GM23338 (cell line): ENCODE measurements at regions not wholly inside any gene's neighbourhood (a gene's known extent, or its start where the extent isn't known, plus 50 kb on each side); places are given as distances from the start of the nearest gene placed in this dataset.

Experiments used
- ATAC-seq: fragments of 200-7000 bp; cut with Tn5 transposase; 3 replicates; pipeline ENCODE4 v1.9.1; 2020
- DNase-seq: peaks from one replicate; pipeline ENCODE4 v3.0.0-alpha.2; 2015; ENCODE audit warnings: low spot score
- H2AFZ ChIP-seq: fragments of 200-600 bp; sonication (generic); 2 replicates; pipeline ENCODE4 v1.8.0; 2016; ENCODE audit warnings: antibody characterized with exemption, mild to moderate bottlenecking, moderate library complexity
- H3F3A ChIP-seq: fragments of 200-600 bp; sonication (generic); replicated peaks from 2 replicates; pipeline ENCODE4 v1.8.0; 2017; ENCODE audit warnings: antibody characterized with exemption, mixed run types, low read depth
- H3K27ac ChIP-seq: fragments of 200-600 bp; sonication (generic); 2 replicates; pipeline ENCODE4 v1.6.1; 2016; ENCODE audit warnings: low read depth
- H3K27me3 ChIP-seq: fragments of 200-600 bp; sonication (generic); 2 replicates; pipeline ENCODE4 v1.8.0; 2016; ENCODE audit warnings: mild to moderate bottlenecking, mixed run types, moderate library complexity; ENCODE audit not compliant: insufficient read depth
- H3K36me3 ChIP-seq: fragments of 200-600 bp; sonication (generic); 2 replicates; pipeline ENCODE4 v1.8.0; 2016; ENCODE audit warnings: mild to moderate bottlenecking; ENCODE audit not compliant: insufficient read depth
- H3K4me1 ChIP-seq: fragments of 200-600 bp; sonication (generic); 2 replicates; pipeline ENCODE4 v1.8.0; 2016; ENCODE audit warnings: mild to moderate bottlenecking, moderate library complexity; ENCODE audit not compliant: insufficient read depth
- H3K4me2 ChIP-seq: fragments of 200-600 bp; sonication (generic); 2 replicates; pipeline ENCODE4 v1.7.1; 2017; ENCODE audit warnings: mixed run types
- H3K4me3 ChIP-seq: fragments of 200-600 bp; sonication (generic); 2 replicates; pipeline ENCODE4 v1.6.1; 2016; ENCODE audit warnings: mixed run types
- H3K79me2 ChIP-seq: fragments of 200-600 bp; sonication (generic); replicated peaks from 2 replicates; pipeline ENCODE4 v1.8.0; 2017; ENCODE audit warnings: mild to moderate bottlenecking; ENCODE audit not compliant: insufficient read depth
- H3K9me2 ChIP-seq: fragments of 200-600 bp; sonication (generic); 2 replicates; pipeline ENCODE4 v1.8.0; 2017; ENCODE audit not compliant: insufficient read depth
- H4K20me1 ChIP-seq: fragments of 200-600 bp; sonication (generic); replicated peaks from 2 replicates; pipeline ENCODE4 v1.8.0; 2017; ENCODE audit warnings: mild to moderate bottlenecking; ENCODE audit not compliant: insufficient read depth
- H3K27ac Mint-ChIP-seq: 2 replicates; pipeline ENCODE4 v1.8.0; 2020; ENCODE audit warnings: inconsistent platforms, mild to moderate bottlenecking, moderate library complexity, mixed read lengths
- H3K27me3 Mint-ChIP-seq: 3 replicates; pipeline ENCODE4 v1.8.0; 2022; ENCODE audit warnings: low read depth, mild to moderate bottlenecking, moderate library complexity, mixed read lengths, inconsistent platforms; ENCODE audit not compliant: insufficient read depth, poor library complexity
- H3K36me3 Mint-ChIP-seq: 3 replicates; pipeline ENCODE4 v1.8.0; 2021; ENCODE audit warnings: low read depth, mild to moderate bottlenecking, inconsistent platforms, moderate library complexity, mixed read lengths
- H3K4me1 Mint-ChIP-seq: 3 replicates; pipeline ENCODE4 v1.8.0; 2020; ENCODE audit warnings: mild to moderate bottlenecking, inconsistent platforms, mixed read lengths
- H3K4me3 Mint-ChIP-seq: 3 replicates; pipeline ENCODE4 v1.8.0; 2021; ENCODE audit warnings: moderate library complexity, mild to moderate bottlenecking, inconsistent platforms, mixed read lengths
- H3K9me3 Mint-ChIP-seq: 3 replicates; pipeline ENCODE4 v1.8.0; 2020; ENCODE audit warnings: moderate library complexity, mild to moderate bottlenecking, inconsistent platforms, mixed read lengths
- CTCF ChIP-seq, 2 experiments: fragments of 200-600 bp in 1 of 2; sonication (generic) in 1 of 2; conservative IDR thresholded peaks; 2 replicates each; pipeline versions ENCODE4 v1.5.1 to v1.6.1; 2016 to 2017; ENCODE audit warnings: antibody characterized with exemption in 2 of 2, low read depth in 2 of 2, mild to moderate bottlenecking in 2 of 2, moderate library complexity in 1 of 2
- NANOG ChIP-seq: IDR thresholded peaks from 2 replicates; pipeline ENCODE4 v1.6.1; 2016; ENCODE audit warnings: antibody characterized with exemption, borderline replicate concordance
- REST ChIP-seq: IDR thresholded peaks from one replicate; pipeline ENCODE4 v1.6.1; 2018; ENCODE audit warnings: antibody characterized with exemption; ENCODE audit not compliant: unreplicated experiment

GRCh38 chr5:155738616-155739015 is 588.3 kb upstream of the SGCD start:
- H3K27me3 Mint-ChIP-seq, result no peaks in the 10 kb centered on the region

GRCh38 chr5:155746367-155747038 is 580.5 kb upstream of the SGCD start:
- no peaks in the 10 kb centered on the region for H3K4me1 ChIP-seq
- no peaks in the 10 kb centered on the region for H3K79me2 ChIP-seq
- H3K9me3 Mint-ChIP-seq, result peaks cover 15% of the 10 kb centered on the region
- no peak overlapping the region for H3K4me3 ChIP-seq
- peak; percentile 15 for DNase-seq
- H3K9me2 ChIP-seq, result peaks cover 13% of the 10 kb centered on the region
- no peak overlapping the region for H3K27ac Mint-ChIP-seq
- TF ChIP-seq CTCF (conservative IDR thresholded peaks at IDR 0.05; ENCODE audit: low read depth in 2 of 2) (peak; percentile 22 to 24; a peak in 3 of 4 replicates), NANOG (no peak)
- no peaks in the 10 kb centered on the region for H3K27me3 ChIP-seq
- no peak overlapping the region for H3K4me2 ChIP-seq
- H4K20me1 ChIP-seq, result no peaks in the 10 kb centered on the region
- no peaks in the 10 kb centered on the region for H3F3A ChIP-seq
- no peaks in the 10 kb centered on the region for H3K27me3 Mint-ChIP-seq
- no peak overlapping the region for H3K27ac ChIP-seq
- no peak overlapping the region for H3K4me3 Mint-ChIP-seq
- peaks cover 3% of the 10 kb centered on the region; the same call in 1 of the 3 replicates for H3K36me3 Mint-ChIP-seq
- ATAC-seq, result no peak
- no peaks in the 10 kb centered on the region for H3K36me3 ChIP-seq
- no peaks in the 10 kb centered on the region for H3K4me1 Mint-ChIP-seq
- no peak overlapping the region for H2AFZ ChIP-seq

More at GRCh38 chr5:155738616-155739015, 588.3 kb upstream of the SGCD start:
- no peak for DNase-seq
- Histone ChIP-seq H3K36me3 (no peaks in the 10 kb centered on the region), H4K20me1 (no peaks in the 10 kb centered on the region), H3F3A (no peaks in the 10 kb centered on the region), H3K27ac (no peak overlapping the region), H3K79me2 (no peaks in the 10 kb centered on the region), H3K4me2 (no peak overlapping the region), H2AFZ (no peak overlapping the region), H3K27me3 (peaks cover under 1% of the 10 kb centered on the region; the same call in 1 of the 2 replicates), H3K4me1 (no peaks in the 10 kb centered on the region), H3K9me2 (peaks cover 10% of the 10 kb centered on the region), H3K4me3 (no peak overlapping the region)
- Mint-ChIP-seq H3K9me3 (no peaks in the 10 kb centered on the region; the same call in 2 of the 3 replicates), H3K27ac (no peak overlapping the region), H3K4me1 (no peaks in the 10 kb centered on the region), H3K4me3 (no peak overlapping the region), H3K36me3 (no peaks in the 10 kb centered on the region; the same call in 2 of the 3 replicates)
- no peak for ATAC-seq
- no peak for TF ChIP-seq REST
